H1 (cell line): ENCODE measurements at regions not wholly inside any gene's neighbourhood (a gene's known extent, or its start where the extent isn't known, plus 50 kb on each side); places are given as distances from the start of the nearest gene placed in this dataset.

Experiments
- CTCF ChIA-PET: fragments of 300-600 bp; sonication (Branson Sonifier 250); formaldehyde crosslinking; loops from one replicate; lab custom pipeline; 2021; ENCODE audit not compliant: partially characterized antibody; lab: Charles Lee
- POLR2A ChIA-PET: fragments of 300-600 bp; sonication (Branson Sonifier 250); formaldehyde crosslinking; loops from one replicate; lab custom pipeline; 2021; ENCODE audit warnings: inconsistent platforms; ENCODE audit not compliant: partially characterized antibody; lab: Charles Lee
- DNase-seq, 2 experiments: peaks; one replicate each; pipeline versions ENCODE4 v3.0.0 to v3.0.0-alpha.2; 2010 to 2022; ENCODE audit warnings: low spot score in 2 of 2, low read depth in 1 of 2, mixed read lengths in 1 of 2
- FAIRE-seq: peaks from 2 replicates; lab custom pipeline; 2011; peaks lifted over from hg19 to GRCh38; lab: Jason Lieb, UNC
- H2AFZ ChIP-seq: 2 replicates; pipeline ENCODE4 v1.8.1; 2012; ENCODE audit warnings: low read length, inconsistent platforms
- H2AK5ac ChIP-seq: 2 replicates; pipeline ENCODE4 v1.6.1; 2013; ENCODE audit warnings: low read depth, low read length
- H2BK120ac ChIP-seq: replicated peaks from 2 replicates; pipeline ENCODE3; 2013; ENCODE audit warnings: low read depth, low read length, inconsistent platforms
- H2BK12ac ChIP-seq: 2 replicates; pipeline ENCODE4 v1.6.1; 2013; ENCODE audit warnings: low read depth, low read length
- H2BK15ac ChIP-seq: 2 replicates; pipeline ENCODE4 v1.6.1; 2013; ENCODE audit warnings: low read length
- H2BK20ac ChIP-seq: 2 replicates; pipeline ENCODE4 v1.6.1; 2013; ENCODE audit warnings: low read length
- H2BK5ac ChIP-seq: 2 replicates; pipeline ENCODE4 v1.6.1; 2013; ENCODE audit warnings: low read depth, low read length
- H3K14ac ChIP-seq: 2 replicates; pipeline ENCODE4 v1.6.1; 2013; ENCODE audit warnings: inconsistent platforms; ENCODE audit not compliant: insufficient read length
- H3K18ac ChIP-seq: 2 replicates; pipeline ENCODE4 v1.6.1; 2013; ENCODE audit warnings: low read length; ENCODE audit errors: extremely low read depth
- H3K23ac ChIP-seq: 2 replicates; pipeline ENCODE4 v1.6.1; 2013; ENCODE audit warnings: inconsistent platforms; ENCODE audit not compliant: insufficient read length
- H3K23me2 ChIP-seq: 2 replicates; pipeline ENCODE4 v1.6.1; 2013; ENCODE audit warnings: low read depth, low read length
- H3K27ac ChIP-seq: 2 replicates; pipeline ENCODE4 v1.6.1; 2011; ENCODE audit warnings: low read depth, low read length, inconsistent platforms
- H3K27me3 ChIP-seq, 4 experiments: replicated peaks in 1 of 4; 1 replicate in 1 of 4; 2 replicates in 3 of 4; pipeline versions ENCODE4 v1.6.1 to v1.8.1; 2011 to 2013; ENCODE audit warnings: low read length in 3 of 4, mild to moderate bottlenecking in 3 of 4, inconsistent platforms in 2 of 4, mixed read lengths in 2 of 4, moderate library complexity in 1 of 4; ENCODE audit not compliant: control insufficient read depth in 3 of 4, insufficient read depth in 3 of 4; ENCODE audit errors: extremely low read depth in 1 of 4
- H3K36me3 ChIP-seq, 4 experiments: 2 replicates each; pipeline versions ENCODE4 v1.6.1 to v1.8.1; 2011 to 2013; ENCODE audit warnings: mild to moderate bottlenecking in 4 of 4, low read length in 3 of 4, moderate library complexity in 2 of 4, control low read depth in 1 of 4, inconsistent platforms in 1 of 4; ENCODE audit not compliant: insufficient read depth in 4 of 4, control insufficient read depth in 2 of 4
- H3K4ac ChIP-seq: replicated peaks from 2 replicates; pipeline ENCODE3; 2013; ENCODE audit warnings: low read length, low read depth, mixed read lengths, inconsistent platforms; ENCODE audit not compliant: insufficient read length
- H3K4me1 ChIP-seq, 4 experiments: replicated peaks in 1 of 4; 1 replicate in 1 of 4; 2 replicates in 3 of 4; pipeline versions ENCODE4 v1.6.1 to v1.8.1; 2011 to 2013; ENCODE audit warnings: low read length in 3 of 4, inconsistent platforms in 2 of 4, mixed read lengths in 1 of 4; ENCODE audit not compliant: insufficient read depth in 4 of 4, control insufficient read depth in 3 of 4
- H3K4me2 ChIP-seq, 2 experiments: 2 replicates each; pipeline versions ENCODE4 v1.6.1 to v1.8.1; 2011 to 2013; ENCODE audit warnings: low read depth in 2 of 2, low read length in 2 of 2, control low read depth in 1 of 2, inconsistent platforms in 1 of 2, mild to moderate bottlenecking in 1 of 2; ENCODE audit not compliant: insufficient read depth in 1 of 2
- H3K4me3 ChIP-seq, 4 experiments: fragments of 200-600, 300-600 bp in 1 of 4; sonication (generic), shearing (Covaris generic), sonication (Bioruptor Twin) in 1 of 4; 2 replicates each; pipeline versions ENCODE4 v1.5.1 to v1.8.1; 2011 to 2016; ENCODE audit warnings: low read length in 4 of 4, low read depth in 3 of 4, control low read depth in 2 of 4, inconsistent platforms in 2 of 4, mild to moderate bottlenecking in 2 of 4, mixed read lengths in 1 of 4, moderate library complexity in 1 of 4; ENCODE audit not compliant: insufficient read depth in 2 of 4; ENCODE audit errors: extremely low read depth in 1 of 4
- H3K56ac ChIP-seq: replicated peaks from 2 replicates; pipeline ENCODE3; 2013; ENCODE audit warnings: low read depth, mild to moderate bottlenecking, mixed read lengths, low read length, inconsistent platforms; ENCODE audit not compliant: insufficient read length
- H3K79me1 ChIP-seq: 2 replicates; pipeline ENCODE4 v1.6.1; 2013; ENCODE audit warnings: low read depth, low read length, control low read depth
- H3K79me2 ChIP-seq, 2 experiments: 2 replicates each; pipeline versions ENCODE4 v1.6.1 to v1.8.1; 2012 to 2013; ENCODE audit warnings: low read length in 2 of 2, mild to moderate bottlenecking in 2 of 2, inconsistent platforms in 1 of 2; ENCODE audit not compliant: insufficient read depth in 2 of 2, control insufficient read depth in 1 of 2
- H3K9ac ChIP-seq, 4 experiments: replicated peaks in 1 of 4; 1 replicate in 1 of 4; 2 replicates in 3 of 4; pipeline versions ENCODE4 v1.6.1 to v1.8.1; 2011 to 2013; ENCODE audit warnings: low read depth in 3 of 4, low read length in 3 of 4, control low read depth in 2 of 4, mild to moderate bottlenecking in 2 of 4, moderate library complexity in 2 of 4, inconsistent platforms in 1 of 4; ENCODE audit errors: extremely low read depth in 1 of 4
- H3K9me3 ChIP-seq, 2 experiments: 2 replicates each; pipeline versions ENCODE4 v1.6.1 to v1.8.1; 2012 to 2013; ENCODE audit warnings: mild to moderate bottlenecking in 2 of 2, moderate library complexity in 2 of 2, control low read depth in 1 of 2, inconsistent platforms in 1 of 2, low read depth in 1 of 2, low read length in 1 of 2, mixed read lengths in 1 of 2; ENCODE audit not compliant: insufficient read depth in 2 of 2
- H4K20me1 ChIP-seq, 2 experiments: replicated peaks in 1 of 2; 2 replicates each; pipeline versions ENCODE3 to v1.8.1; 2011 to 2013; ENCODE audit warnings: inconsistent platforms in 2 of 2, low read length in 2 of 2, mild to moderate bottlenecking in 1 of 2; ENCODE audit not compliant: insufficient read depth in 2 of 2, control insufficient read depth in 1 of 2
- H4K5ac ChIP-seq: 2 replicates; pipeline ENCODE4 v1.6.1; 2013; ENCODE audit warnings: low read length, low read depth, mixed read lengths, inconsistent platforms; ENCODE audit not compliant: insufficient read length
- H4K8ac ChIP-seq: 2 replicates; pipeline ENCODE4 v1.8.0; 2013; ENCODE audit warnings: mild to moderate bottlenecking, moderate library complexity, low read length, inconsistent platforms; ENCODE audit not compliant: insufficient read depth; ENCODE audit errors: extremely low read depth
- H4K91ac ChIP-seq: replicated peaks from 2 replicates; pipeline ENCODE3; 2013; ENCODE audit warnings: low read length, mixed read lengths, inconsistent platforms; ENCODE audit not compliant: insufficient read length
- BRCA1 ChIP-seq: IDR thresholded peaks from 2 replicates; pipeline ENCODE4 v1.6.1; 2012; ENCODE audit warnings: low read depth, low read length, improper control_type of control experiment
- CEBPB ChIP-seq: IDR thresholded peaks from 2 replicates; pipeline ENCODE4 v1.6.1; 2012; ENCODE audit warnings: low read depth, low read length
- POLR2A ChIP-seq, 2 experiments: IDR thresholded peaks; 1 replicate in 1 of 2; 2 replicates in 1 of 2; pipeline ENCODE4 v1.6.1; 2011; ENCODE audit warnings: low read depth in 2 of 2, low read length in 2 of 2, mild to moderate bottlenecking in 2 of 2; ENCODE audit errors: control extremely low read depth in 1 of 2
- WGBS, 2 experiments: shearing (Covaris generic) in 1 of 2; methylation state at CpG; one replicate each; pipeline versions ENCODE4 v1.1.6 to v1.1.7; 2013 to 2015; ENCODE audit warnings: low lambda C conversion rate in 2 of 2, mixed read lengths in 2 of 2, inconsistent platforms in 1 of 2, low coverage in 1 of 2, missing lambda C conversion rate in 1 of 2; ENCODE audit not compliant: insufficient replicate concordance in 2 of 2, insufficient coverage in 1 of 2, insufficient read length in 1 of 2; ENCODE audit errors: extremely low coverage in 1 of 2, missing lambda C conversion rate in 1 of 2; 5-methylcytosine and 5-hydroxymethylcytosine counted together

GRCh38 chr4:180041576-180041975 lies 2201.6 kb upstream of the TENM3 start:
- H3K4me1 ChIP-seq, result no peaks in the 10 kb centered on the region
- H3K23me2 ChIP-seq, result no peaks in the 10 kb centered on the region
- no peak overlapping the region for H3K9ac ChIP-seq
- H3K4me3 ChIP-seq, result no peak overlapping the region
- no peak overlapping the region for H3K23ac ChIP-seq
- no peak overlapping the region for H2BK20ac ChIP-seq
- peaks cover 0 to 1% (median 0%) of the 10 kb centered on the region in 4 experiments; a peak in 1 of 7 replicates for H3K27me3 ChIP-seq
- H3K4ac ChIP-seq, result no peak overlapping the region
- ChIA-PET CTCF (interaction anchor here (1.8 kb wide), 1 partner anchor 14 kb away, joined by 6 read pairs; no protein-coding TSS in a partner anchor), POLR2A (no interaction called here)
- H3K4me2 ChIP-seq, result no peak overlapping the region
- no peak overlapping the region for H2BK5ac ChIP-seq
- no peak overlapping the region for H2BK12ac ChIP-seq
- TF ChIP-seq BRCA1, result no peak
- no peak for TF ChIP-seq POLR2A (IDR thresholded peaks at IDR 0.05; ENCODE audit: control extremely low read depth in 1 of 2, low read depth in 2 of 2, low read length in 2 of 2)
- peak; percentile 28; the same call in 1 of the 2 replicates for TF ChIP-seq CEBPB
- 91% methylated on average over 1 of the region's 1 CpG; no CpG with 5 or more reads in 1 of the 2 experiments for WGBS, 2 experiments
- H3K14ac ChIP-seq, result no peak overlapping the region
- no peak overlapping the region for H4K8ac ChIP-seq
- H3K36me3 ChIP-seq, result no peaks in the 10 kb centered on the region
- H3K79me2 ChIP-seq, result no peaks in the 10 kb centered on the region
- H3K27ac ChIP-seq, result no peak overlapping the region
- no peak overlapping the region for H3K56ac ChIP-seq
- no peak overlapping the region for H4K5ac ChIP-seq
- no peak overlapping the region for H4K91ac ChIP-seq
- H2AK5ac ChIP-seq, result no peak overlapping the region
- no peaks in the 10 kb centered on the region for H3K9me3 ChIP-seq
- H2AFZ ChIP-seq, result no peak overlapping the region
- no peak overlapping the region for H3K18ac ChIP-seq
- DNase-seq (no peak), FAIRE-seq (no peak)
- no peak overlapping the region for H2BK15ac ChIP-seq
- H2BK120ac ChIP-seq, result no peak overlapping the region
- no peaks in the 10 kb centered on the region for H3K79me1 ChIP-seq
- no peaks in the 10 kb centered on the region for H4K20me1 ChIP-seq
